Frontal cortex (tissue), 3 donors: ENCODE measurements at regions not wholly inside any gene's neighbourhood (a gene's known extent, or its start where the extent isn't known, plus 50 kb on each side); places are given as distances from the start of the nearest gene placed in this dataset.

ENCODE experiments used
- DNase-seq, 2 donors: peaks; one replicate each; pipeline ENCODE4 v3.0.0; 2012; ENCODE audit warnings: low spot score in 2 of 2
- FAIRE-seq: peaks from 2 replicates; lab custom pipeline; 2012; peaks lifted over from hg19 to GRCh38; lab: Jason Lieb, UNC
- donor health status: control.
- donor health status: control.
- donor health status: control.

- FAIRE-seq (no peak), DNase-seq (no peak)
These were observed 474.5 kb upstream of the NBEA start for GRCh38 chr13:34467450-34468083.

DNA sequence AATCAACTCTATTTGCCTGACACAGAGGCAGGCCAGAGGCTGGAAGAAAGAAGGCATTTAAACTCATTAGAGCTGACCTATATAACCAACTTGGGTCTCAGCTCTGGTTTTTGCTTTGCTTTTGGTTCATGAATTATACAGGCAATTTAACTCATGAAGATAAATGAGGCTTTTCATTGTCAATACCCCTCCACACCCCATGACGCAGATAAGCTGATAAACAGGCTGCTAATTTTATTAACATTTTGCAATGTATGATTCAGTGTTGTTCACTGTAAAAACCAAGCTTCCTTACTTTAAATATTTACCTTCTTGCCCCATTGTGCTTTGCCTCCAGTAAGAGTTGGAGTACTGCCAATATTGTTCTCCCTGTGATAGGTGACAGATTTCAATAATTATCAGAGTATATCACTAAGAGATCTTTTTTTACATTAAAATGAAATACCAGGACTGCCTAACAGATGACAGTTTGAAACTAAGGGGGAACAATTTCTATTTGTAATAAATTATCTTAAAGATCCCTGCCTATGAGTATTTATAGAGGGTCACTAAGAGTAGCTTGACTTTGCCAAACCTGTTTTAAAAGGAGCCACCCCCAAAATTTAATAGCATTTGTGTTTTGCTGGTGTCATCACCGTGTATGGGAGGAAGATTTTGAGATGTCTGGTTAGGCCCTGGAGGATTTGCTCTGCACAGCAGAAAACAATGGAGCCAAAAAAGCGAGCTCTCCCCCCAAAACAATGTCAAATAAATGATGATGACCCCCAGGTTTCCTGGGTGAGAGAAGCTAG is 472.7 kb upstream of the NBEA start:
- FAIRE-seq = no peak
- DNase-seq = no peak

DNA sequence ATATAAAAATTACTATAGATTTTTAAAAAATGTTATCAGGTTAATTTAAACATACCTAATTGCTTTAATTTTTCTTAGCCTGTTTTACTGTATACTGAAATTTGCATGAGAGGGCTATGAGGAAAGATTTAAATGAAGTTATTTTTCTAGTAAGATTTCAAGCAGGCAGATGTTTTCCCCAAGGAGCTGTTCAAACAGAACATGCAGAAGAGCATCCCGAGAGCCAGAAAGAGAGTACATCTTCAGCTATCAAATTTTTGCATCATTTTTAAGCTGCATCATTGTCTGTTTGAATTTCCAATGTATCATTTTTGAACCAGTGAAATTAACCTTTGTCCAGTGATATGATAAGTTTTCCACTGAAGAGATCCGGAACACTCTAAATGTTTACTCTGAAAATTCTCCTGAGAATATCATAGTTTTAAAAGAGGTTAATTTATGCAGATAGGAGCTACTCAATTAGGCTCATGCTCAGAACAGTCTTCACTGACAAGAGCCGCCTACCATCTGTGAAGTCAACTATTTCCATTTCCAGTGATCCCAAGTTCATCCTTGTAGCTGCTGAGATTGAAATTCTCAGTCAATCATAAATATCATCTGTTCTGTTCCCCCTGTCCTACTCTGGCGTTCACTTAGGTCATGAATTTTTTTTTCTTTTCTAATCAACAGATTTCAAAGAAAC is 467.7 kb upstream of the NBEA start:
- DNase-seq (no peak), FAIRE-seq (no peak)

GRCh38 chr13:34478376-34478775 is 463.7 kb upstream of the NBEA start:
- FAIRE-seq = no peak
- no peak for DNase-seq

GRCh38 chr13:34502011-34502410 is 440.1 kb upstream of the NBEA start:
- no peak for DNase-seq
- FAIRE-seq = no peak

DNA sequence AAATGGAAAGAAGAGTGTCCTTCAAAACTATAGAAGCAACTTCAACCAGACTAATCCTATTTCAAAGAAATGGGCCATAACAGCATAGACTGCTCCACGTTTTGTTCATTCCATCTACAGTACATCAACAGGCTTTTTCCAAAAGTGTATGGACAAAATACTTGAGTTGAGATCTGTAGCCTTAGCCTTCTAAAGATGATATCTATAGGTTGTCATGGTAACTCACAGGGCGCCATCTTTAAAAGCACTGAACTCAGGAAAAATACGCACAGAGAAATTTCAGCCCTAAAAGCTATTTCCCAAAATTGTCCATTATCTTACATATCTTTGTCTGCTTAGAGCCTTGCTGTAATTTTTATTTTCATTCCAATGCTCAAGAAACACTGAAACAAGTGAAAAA is 439.4 kb upstream of the NBEA start:
- no peak for DNase-seq
- no peak for FAIRE-seq

DNA sequence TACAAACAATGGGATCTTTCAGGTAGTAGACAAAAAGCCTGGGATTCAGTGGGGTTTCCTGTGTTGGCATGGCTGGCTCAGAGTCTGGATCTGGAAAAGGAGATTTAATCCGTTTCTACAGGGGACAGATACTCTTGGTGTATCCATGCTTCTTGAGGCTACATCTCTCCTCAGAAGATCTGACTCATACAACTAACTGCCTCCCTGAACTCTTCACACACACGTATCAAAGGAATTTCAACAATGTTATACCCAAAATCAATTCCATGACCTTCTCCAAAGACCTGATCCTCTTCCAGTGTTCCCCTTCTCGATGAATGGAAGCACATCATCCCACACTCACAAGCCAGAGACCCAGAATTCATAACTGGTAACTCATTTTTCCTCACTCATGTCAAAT is 435.3 kb upstream of the NBEA start:
- FAIRE-seq = no peak
- no peak for DNase-seq

- no peak for DNase-seq
- FAIRE-seq = no peak
These were observed 434.4 kb upstream of the NBEA start for GRCh38 chr13:34507630-34508029.

GRCh38 chr13:34512817-34513216 is 429.3 kb upstream of the NBEA start:
- FAIRE-seq (no peak), DNase-seq (no peak)

DNA sequence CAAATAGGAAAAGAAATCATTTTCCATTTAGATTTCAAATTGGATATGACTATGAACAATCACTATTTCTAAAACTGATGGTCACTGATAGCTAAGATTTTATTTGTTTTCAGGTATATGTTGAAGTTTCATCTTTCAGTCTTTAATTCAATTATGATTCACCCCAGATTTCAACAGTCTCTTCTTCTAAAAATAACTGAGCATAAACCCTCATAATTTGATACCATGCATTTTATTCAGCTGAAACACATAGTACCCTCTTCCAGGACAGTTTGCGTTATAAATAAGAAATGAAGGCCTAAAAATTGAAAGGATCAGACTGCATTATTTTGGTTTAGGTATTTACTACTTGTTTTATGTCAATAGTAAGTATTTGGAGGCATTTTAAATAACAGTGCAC is 428.5 kb upstream of the NBEA start:
- no peak for FAIRE-seq
- DNase-seq = no peak

GRCh38 chr13:34515201-34515600 is 426.9 kb upstream of the NBEA start:
- FAIRE-seq = no peak
- no peak for DNase-seq

DNA sequence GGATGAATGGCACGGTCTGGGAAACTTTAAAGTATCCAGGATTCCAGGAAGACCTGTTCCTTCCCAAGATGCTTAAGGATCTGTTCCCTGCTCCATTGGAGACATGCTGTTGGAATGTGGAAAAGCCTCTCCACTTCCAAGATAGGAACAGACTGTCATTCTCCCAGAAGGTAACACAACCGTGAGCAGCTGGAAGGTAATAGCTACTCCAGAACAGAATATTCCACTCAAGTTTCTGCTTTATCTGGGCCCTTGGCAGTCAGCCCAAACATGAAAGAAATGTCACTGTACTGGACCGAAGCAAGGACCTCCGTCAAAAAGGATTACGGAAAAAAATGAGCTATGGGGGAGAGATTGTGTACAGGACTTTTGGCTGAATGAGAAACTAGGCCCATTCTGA is 420.9 kb upstream of the NBEA start:
- DNase-seq (no peak), FAIRE-seq (no peak)

DNA sequence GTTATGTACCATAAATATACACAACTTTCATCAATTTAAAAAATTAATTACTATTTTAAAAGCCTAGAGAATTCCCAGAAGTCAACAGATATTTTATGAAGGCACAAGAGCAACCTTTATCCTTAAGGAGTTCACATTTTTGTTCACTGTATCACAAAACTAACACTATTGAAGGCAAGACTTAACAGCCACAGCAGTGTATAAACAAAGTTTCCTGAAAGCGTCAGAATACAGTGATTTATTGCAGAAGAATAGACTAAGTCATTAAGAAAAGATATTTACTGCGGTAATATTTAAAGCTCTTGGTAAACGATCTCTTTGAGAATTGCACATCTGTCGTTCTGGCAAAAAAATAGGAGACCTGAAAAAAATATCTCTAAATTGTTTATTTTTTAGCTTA is 419.3 kb upstream of the NBEA start:
- FAIRE-seq (no peak), DNase-seq (no peak)

- FAIRE-seq = no peak
These were observed 418.7 kb upstream of the NBEA start for GRCh38 chr13:34523406-34523805.

GRCh38 chr13:34533941-34534340 is 408.1 kb upstream of the NBEA start:
- DNase-seq (no peak), FAIRE-seq (no peak)

More at GRCh38 chr13:34523406-34523805, 418.7 kb upstream of the NBEA start:
- no peak for DNase-seq

- no peak for FAIRE-seq
- no peak for DNase-seq
These were observed 399.7 kb upstream of the NBEA start for GRCh38 chr13:34542321-34542720.

DNA sequence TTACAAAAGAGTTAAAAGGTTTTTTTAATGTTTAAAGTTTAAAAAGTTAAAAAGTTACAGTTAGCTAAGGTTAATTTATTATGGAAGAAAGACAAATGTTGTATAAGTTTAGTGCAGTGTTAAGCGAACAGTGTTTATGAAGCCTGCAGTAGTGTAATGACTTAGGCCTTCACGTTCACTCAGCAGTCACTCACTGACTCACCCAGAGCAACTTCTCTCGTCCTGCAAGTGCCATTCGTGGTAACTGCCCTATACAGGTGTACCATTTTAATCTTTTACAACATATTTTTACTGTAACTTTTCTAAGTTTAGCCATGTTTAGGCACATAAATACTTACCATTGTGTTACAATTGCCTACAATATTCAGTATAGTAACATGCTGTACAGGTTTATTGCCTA is 398.2 kb upstream of the NBEA start:
- FAIRE-seq (no peak), DNase-seq (no peak)

- no peak for DNase-seq
- no peak for FAIRE-seq
These were observed 396.6 kb upstream of the NBEA start for GRCh38 chr13:34545461-34545860.

GRCh38 chr13:34546344-34547250 is 395.5 kb upstream of the NBEA start:
- FAIRE-seq (no peak), DNase-seq (no peak)

DNA sequence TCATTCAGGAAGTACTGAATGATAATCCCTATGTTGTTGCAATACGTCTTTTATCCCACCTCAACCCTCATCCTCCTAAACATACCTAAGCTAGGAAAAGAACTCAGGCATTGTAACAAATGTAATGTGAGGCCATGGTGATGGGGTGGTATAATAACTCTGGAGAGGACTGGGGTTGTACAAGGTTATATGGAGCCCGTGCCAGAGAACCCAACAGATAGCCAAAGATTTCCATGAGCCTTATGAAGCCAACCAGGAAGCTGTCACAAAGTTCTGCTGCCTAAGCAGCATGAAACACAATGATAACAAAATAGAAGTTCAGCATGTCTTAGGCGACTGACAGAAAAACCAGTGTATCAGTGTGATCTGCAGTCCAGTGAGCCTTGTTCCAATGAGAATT is 394.1 kb upstream of the NBEA start:
- FAIRE-seq (no peak), DNase-seq (no peak)
